GM06990 (cell line): ENCODE measurements at regions not wholly inside any gene's neighbourhood (a gene's known extent, or its start where the extent isn't known, plus 50 kb on each side); places are given as distances from the start of the nearest gene placed in this dataset.
"Not testable (repeated sequence)": the region's sequence is repeated elsewhere in the genome, so short reads cannot be mapped to it uniquely, and the experiment has no call there.

ENCODE experiments used
- DNase-seq: peaks from one replicate; pipeline ENCODE4 v3.0.0-alpha.2; 2011; ENCODE audit not compliant: insufficient read length; ENCODE audit errors: extremely low read depth
- H3K27me3 ChIP-seq: replicated peaks from 2 replicates; pipeline ENCODE4 v1.6.0; 2011; ENCODE audit warnings: low read length; ENCODE audit not compliant: control insufficient read depth, insufficient read depth
- H3K36me3 ChIP-seq: 2 replicates; pipeline ENCODE4 v1.5.1; 2011; ENCODE audit warnings: low read length; ENCODE audit not compliant: control insufficient read depth, insufficient read depth
- H3K4me3 ChIP-seq: replicated peaks from 2 replicates; pipeline ENCODE4 v1.5.1; 2011; ENCODE audit warnings: low read depth, mild to moderate bottlenecking, control low read depth, low read length
- CTCF ChIP-seq: IDR thresholded peaks from 2 replicates; pipeline ENCODE4 v1.5.1; 2011; ENCODE audit warnings: low read length, control low read depth, mild to moderate bottlenecking, inconsistent platforms; ENCODE audit not compliant: insufficient read depth, poor library complexity, severe bottlenecking

DNA sequence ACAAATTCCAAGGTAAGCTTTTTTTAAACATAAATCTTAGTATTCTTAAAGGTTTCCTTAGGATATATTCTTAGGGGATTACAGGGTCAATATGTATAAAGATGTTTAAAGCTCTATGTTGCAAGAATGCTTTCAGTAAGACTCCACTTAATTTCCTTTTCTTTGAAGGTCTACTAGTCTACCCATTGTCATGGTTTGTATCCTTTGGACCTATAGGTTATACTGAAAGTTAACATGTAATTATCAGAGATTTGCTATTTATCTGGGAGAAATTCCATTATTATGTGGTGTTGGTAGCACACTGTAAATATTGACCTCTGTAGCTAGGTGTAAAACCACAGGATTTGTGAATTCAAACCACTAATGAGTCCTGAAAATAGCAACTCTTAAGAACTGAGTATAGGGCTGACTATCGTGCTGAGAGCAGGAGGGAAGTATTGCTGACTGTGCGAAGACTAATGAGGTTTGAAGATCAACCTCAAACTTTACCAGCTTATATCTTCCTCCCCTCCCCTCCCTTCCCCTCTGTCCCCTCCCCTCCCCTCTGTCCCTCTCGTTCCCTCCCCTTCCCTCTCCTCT, 85.6 kb downstream of the GADD45G start:
- TF ChIP-seq CTCF: no peak
- Histone ChIP-seq H3K27me3 (peaks cover 2% of the 10 kb centered on the region; the same call in 1 of the 2 replicates), H3K36me3 (no peaks in the 10 kb centered on the region), H3K4me3 (no peak overlapping the region)
- DNase-seq: peak; percentile 51

GRCh38 chr9:89695441-89695891, 90.7 kb downstream of the GADD45G start:
- no peak for DNase-seq
- no peak for TF ChIP-seq CTCF
- H3K36me3 ChIP-seq: no peaks in the 10 kb centered on the region
- peaks cover 2% of the 10 kb centered on the region; the same call in 1 of the 2 replicates for H3K27me3 ChIP-seq
- H3K4me3 ChIP-seq: no peak overlapping the region

DNA sequence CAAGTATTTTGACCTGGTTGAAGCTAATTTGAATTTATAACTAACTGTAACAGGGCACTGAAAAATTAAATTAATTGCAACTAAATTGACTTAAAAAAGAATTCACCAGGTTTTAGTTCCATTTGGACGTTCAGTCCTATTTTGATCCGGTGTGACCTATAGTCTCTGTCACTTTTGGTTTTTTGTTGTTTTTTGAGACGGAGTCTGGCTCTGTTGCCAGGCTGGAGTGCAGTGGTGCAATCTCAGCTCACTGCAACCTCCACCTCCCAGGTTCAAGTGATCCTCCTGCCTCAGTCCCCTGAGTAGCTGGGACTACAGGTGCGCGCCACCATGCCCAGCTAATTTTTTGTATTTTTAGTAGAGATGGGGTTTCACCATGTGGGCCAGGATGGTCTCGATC, 91.2 kb downstream of the GADD45G start:
- DNase-seq, H3K36me3 ChIP-seq, H3K4me3 ChIP-seq, H3K27me3 ChIP-seq: not testable (repeated sequence)

DNA sequence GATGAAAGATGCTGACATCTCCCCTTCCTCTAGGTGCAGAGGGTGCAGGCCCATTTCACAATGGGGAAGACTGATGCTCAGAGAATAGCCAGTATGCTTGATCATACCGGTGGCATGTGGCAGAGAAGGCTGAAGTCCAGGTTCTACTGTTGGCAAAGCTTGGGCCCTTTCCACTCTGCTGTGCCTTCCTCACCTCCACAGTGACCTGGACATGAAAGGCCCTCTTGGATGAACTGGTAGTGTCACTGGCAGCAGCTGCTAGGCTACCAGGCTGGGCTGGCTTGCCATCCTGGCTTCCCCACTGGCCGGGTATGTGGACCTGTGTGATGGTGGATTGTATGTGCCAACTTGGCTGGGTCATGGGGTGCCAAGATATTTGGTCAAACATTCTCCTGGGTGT, 92.0 kb downstream of the GADD45G start:
- Histone ChIP-seq H3K4me3 (no peak overlapping the region), H3K36me3 (no peaks in the 10 kb centered on the region), H3K27me3 (peaks cover 2% of the 10 kb centered on the region; the same call in 1 of the 2 replicates)
- TF ChIP-seq CTCF: no peak
- DNase-seq: no peak

GRCh38 chr9:89697553-89697952, 92.7 kb downstream of the GADD45G start:
- H3K4me3 ChIP-seq: no peak overlapping the region
- TF ChIP-seq CTCF: no peak
- H3K27me3 ChIP-seq: peaks cover 2% of the 10 kb centered on the region; the same call in 1 of the 2 replicates
- no peaks in the 10 kb centered on the region for H3K36me3 ChIP-seq
- DNase-seq: no peak

DNA sequence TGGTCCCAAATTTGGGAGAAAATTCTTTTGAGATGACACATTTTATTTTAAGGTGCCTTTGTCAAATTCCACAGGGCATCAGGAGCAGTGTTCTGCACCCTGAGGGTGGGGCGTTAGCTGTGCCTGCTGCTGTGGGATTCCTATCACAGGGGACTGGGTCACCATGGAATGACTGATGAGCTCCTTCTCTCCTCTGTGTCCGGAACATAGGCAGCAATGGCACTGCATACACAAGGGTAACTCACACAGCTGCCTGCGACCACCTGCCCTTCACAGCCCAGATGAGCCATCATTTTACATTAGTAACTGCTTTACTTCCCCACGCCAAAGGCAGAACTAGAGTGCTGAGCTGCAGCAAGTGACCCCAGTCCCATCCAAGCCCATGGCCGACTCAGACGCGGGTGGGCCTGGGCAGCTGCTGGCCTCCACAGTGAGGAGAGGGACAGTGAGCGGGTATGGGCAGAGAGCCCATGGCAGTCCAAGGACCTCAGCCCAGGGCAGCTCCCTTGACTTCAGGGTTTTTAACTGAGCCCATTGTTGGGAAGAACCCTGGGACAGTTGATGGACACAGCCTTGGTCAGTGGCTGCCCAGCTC, 93.7 kb downstream of the GADD45G start:
- TF ChIP-seq CTCF: no peak
- no peak for DNase-seq
- no peaks in the 10 kb centered on the region for H3K36me3 ChIP-seq
- no peak overlapping the region for H3K4me3 ChIP-seq
- H3K27me3 ChIP-seq: peaks cover 2% of the 10 kb centered on the region; the same call in 1 of the 2 replicates
